Fibroblast of mammary gland (primary cell): ENCODE measurements at regions not wholly inside any gene's neighbourhood (a gene's known extent, or its start where the extent isn't known, plus 50 kb on each side); places are given as distances from the start of the nearest gene placed in this dataset.

Experiments
- DNase-seq: peaks from one replicate; pipeline ENCODE4 v3.0.0-alpha.2; 2010; ENCODE audit warnings: low read depth
- H3K4me3 ChIP-seq: 2 replicates; pipeline ENCODE4 v1.5.1; 2011; ENCODE audit warnings: low read depth, mild to moderate bottlenecking, low read length, moderate library complexity; ENCODE audit not compliant: control insufficient read depth
- CTCF ChIP-seq: conservative IDR thresholded peaks from 2 replicates; pipeline ENCODE4 v1.5.1; 2011; ENCODE audit warnings: low read depth, low read length, inconsistent platforms; ENCODE audit not compliant: control insufficient read depth, insufficient read depth

GRCh38 chr6:88454658-88455057 lies 288.5 kb upstream of the CNR1 start:
- no peak overlapping the region for H3K4me3 ChIP-seq
- no peak for TF ChIP-seq CTCF
- peak; percentile 34 for DNase-seq

GRCh38 chr6:88449770-88450169 lies 283.6 kb upstream of the CNR1 start:
- TF ChIP-seq CTCF = no peak
- DNase-seq = peak; percentile 49
- no peak overlapping the region for H3K4me3 ChIP-seq

GRCh38 chr6:88445188-88445965 lies 279.2 kb upstream of the CNR1 start:
- no peak for DNase-seq
- no peak overlapping the region for H3K4me3 ChIP-seq
- no peak for TF ChIP-seq CTCF

GRCh38 chr6:88443554-88443953 lies 277.4 kb upstream of the CNR1 start:
- H3K4me3 ChIP-seq = no peak overlapping the region
- no peak for TF ChIP-seq CTCF
- DNase-seq = no peak

GRCh38 chr6:88442737-88443136 lies 276.6 kb upstream of the CNR1 start:
- H3K4me3 ChIP-seq = no peak overlapping the region
- TF ChIP-seq CTCF = no peak
- no peak for DNase-seq

GRCh38 chr6:88441346-88441745 lies 275.2 kb upstream of the CNR1 start:
- TF ChIP-seq CTCF = no peak
- H3K4me3 ChIP-seq = no peak overlapping the region
- peak; percentile 7 for DNase-seq
